ENCODE measurements at regions not wholly inside any gene's neighbourhood (a gene's known extent, or its start where the extent isn't known, plus 50 kb on each side); places are given as distances from the start of the nearest gene placed in this dataset.

- intact Hi-C loops (cut with micrococcal nuclease; ENCODE audit: unreplicated experiment) = no loop called here
- no peak overlapping the region for H3K4me2 ChIP-seq (ENCODE audit: low read depth, low read length)
- H3K27me3 ChIP-seq (ENCODE audit: control insufficient read depth in 1 of 2, insufficient read depth in 2 of 2, low read length in 2 of 2) = no peaks in the 10 kb centered on the region
- DNase-seq (ENCODE audit: low spot score) (no peak), ATAC-seq (no peak), FAIRE-seq (no peak)
- H3K9ac ChIP-seq (ENCODE audit: insufficient read depth, low read depth, low read length) = no peak overlapping the region
- no peaks in the 10 kb centered on the region for H4K20me1 ChIP-seq (ENCODE audit: insufficient read depth, low read length)
- POLR2A ChIA-PET = no interaction called here
- CTCF ChIA-PET (ENCODE audit: low intra/inter-chr PET ratio, low total read pairs) = no interaction called here
- H3K36me3 ChIP-seq (replicated peaks in 1 of 2; ENCODE audit: control insufficient read depth in 1 of 2, insufficient read depth in 2 of 2, low read length in 2 of 2) = no peaks in the 10 kb centered on the region
- no peak overlapping the region for H2AFZ ChIP-seq (ENCODE audit: low read length)
- TF ChIP-seq ZNF232 (CRISPR knock-in tag; IDR thresholded peaks at IDR 0.05; ENCODE audit: borderline replicate concordance) = no peak
- no peak for TF ChIP-seq MTF2 (CRISPR knock-in tag; IDR thresholded peaks at IDR 0.05; ENCODE audit: borderline replicate concordance)
- no peak for TF ChIP-seq ATF1 (CRISPR knock-in tag; IDR thresholded peaks at IDR 0.05)
- no peak for TF ChIP-seq ZNF83 (CRISPR knock-in tag; IDR thresholded peaks at IDR 0.05; ENCODE audit: borderline replicate concordance)
- no peak for TF ChIP-seq ZNF558 (CRISPR knock-in tag; IDR thresholded peaks at IDR 0.05; ENCODE audit: borderline replicate concordance)
- no peak for TF ChIP-seq THAP11 (CRISPR knock-in tag; IDR thresholded peaks at IDR 0.05)
- TF ChIP-seq U2AF2 (IDR thresholded peaks at IDR 0.05; ENCODE audit: low read depth, low read length) = no peak
- no peak for TF ChIP-seq ZNF703 (CRISPR knock-in tag; IDR thresholded peaks at IDR 0.05; ENCODE audit: borderline replicate concordance)
- no peak for TF ChIP-seq MATR3 (CRISPR knock-in tag; IDR thresholded peaks at IDR 0.05)
- TF ChIP-seq ZNF292 (CRISPR knock-in tag; IDR thresholded peaks at IDR 0.05; ENCODE audit: borderline replicate concordance, low read depth) = no peak
- TF ChIP-seq ZNF709 (CRISPR knock-in tag; IDR thresholded peaks at IDR 0.05) = no peak
- no peak for TF ChIP-seq ZNF546 (CRISPR knock-in tag; conservative IDR thresholded peaks at IDR 0.05)
- no peak for TF ChIP-seq NR2C2 (CRISPR knock-in tag; IDR thresholded peaks at IDR 0.05; ENCODE audit: borderline replicate concordance)
- no peak for TF ChIP-seq ZNF160 (CRISPR knock-in tag; IDR thresholded peaks at IDR 0.05)
- no peak for TF ChIP-seq TP53 (CRISPR knock-in tag; conservative IDR thresholded peaks at IDR 0.05)
- TF ChIP-seq, protein P1, sequence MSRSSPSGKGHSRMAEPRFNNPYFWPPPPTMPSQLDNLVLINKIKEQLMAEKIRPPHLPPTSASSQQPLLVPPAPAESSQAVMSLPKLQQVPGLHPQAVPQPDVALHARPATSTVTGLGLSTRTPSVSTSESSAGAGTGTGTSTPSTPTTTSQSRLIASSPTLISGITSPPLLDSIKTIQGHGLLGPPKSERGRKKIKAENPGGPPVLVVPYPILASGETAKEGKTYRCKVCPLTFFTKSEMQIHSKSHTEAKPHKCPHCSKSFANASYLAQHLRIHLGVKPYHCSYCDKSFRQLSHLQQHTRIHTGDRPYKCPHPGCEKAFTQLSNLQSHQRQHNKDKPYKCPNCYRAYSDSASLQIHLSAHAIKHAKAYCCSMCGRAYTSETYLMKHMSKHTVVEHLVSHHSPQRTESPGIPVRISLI (CRISPR knock-in tag; IDR thresholded peaks at IDR 0.05; ENCODE audit: borderline replicate concordance) = no peak
- no peak overlapping the region for H3K4me3 ChIP-seq (replicated peaks in 1 of 3; ENCODE audit: insufficient read depth in 1 of 3, low read depth in 2 of 3, low read length in 3 of 3)
- no peaks in the 10 kb centered on the region for H3K4me1 ChIP-seq (ENCODE audit: insufficient read depth, low read length)
- no peak overlapping the region for H3K27ac ChIP-seq (ENCODE audit: extremely low read length, insufficient read depth, low read length)
- in situ Hi-C loops (cut with HindIII; ENCODE audit: extremely low pct_ligation_motif_present, low pct_unique_long_range_greater_than_20kb) = no loop called here
- BruUV-seq (replicated peaks) = no TSS peak
- 89% methylated on average over 2 of the region's 2 CpGs for WGBS (ENCODE audit: low lambda C conversion rate)
- no peaks in the 10 kb centered on the region for H3K79me2 ChIP-seq (ENCODE audit: insufficient read depth, low read length)
- H3K9me3 ChIP-seq (ENCODE audit: low read length) = no peaks in the 10 kb centered on the region
Observed at GRCh38 chr12:16449459-16449858, 102.0 kb downstream of the MGST1 start.

All from HepG2 (cell line).